Activated CD4-positive, alpha-beta T cell treated with anti-CD3 and anti-CD28 coated beads, Interleukin-2, amount 50 U/mL, for 4 hours (primary cell): ENCODE measurements at regions not wholly inside any gene's neighbourhood (a gene's known extent, or its start where the extent isn't known, plus 50 kb on each side); places are given as distances from the start of the nearest gene placed in this dataset.

Experiments
- DNase-seq, 2 experiments: peaks; one replicate each; pipeline ENCODE4 v3.0.0-alpha.2; 2020

GRCh38 chr13:80284290-80284689 is 56.6 kb downstream of the SPRY2 start:
- no peak for DNase-seq

GRCh38 chr13:80278706-80279105 is 62.2 kb downstream of the SPRY2 start:
- no peak for DNase-seq

GRCh38 chr13:80276371-80277289 is 64.3 kb downstream of the SPRY2 start:
- no peak for DNase-seq

- DNase-seq: no peak
Observed at GRCh38 chr13:80274643-80275042, 66.3 kb downstream of the SPRY2 start.

GRCh38 chr13:80273718-80274117 is 67.2 kb downstream of the SPRY2 start:
- DNase-seq: no peak

- DNase-seq: no peak
Observed at GRCh38 chr13:80265348-80265747, 75.6 kb downstream of the SPRY2 start.

GRCh38 chr13:80263745-80264513 is 77.0 kb downstream of the SPRY2 start:
- no peak for DNase-seq

- DNase-seq: no peak
Observed at GRCh38 chr13:80262051-80262695, 78.8 kb downstream of the SPRY2 start.

GRCh38 chr13:80259159-80259558 is 81.8 kb downstream of the SPRY2 start:
- DNase-seq: no peak

GRCh38 chr13:80256352-80256932 is 84.5 kb downstream of the SPRY2 start:
- DNase-seq: no peak

- no peak for DNase-seq
Observed at GRCh38 chr13:80255946-80256345, 85.0 kb downstream of the SPRY2 start.

GRCh38 chr13:80251403-80251802 is 89.5 kb downstream of the SPRY2 start:
- DNase-seq: no peak

- no peak for DNase-seq
Observed at GRCh38 chr13:80250213-80250810, 90.6 kb downstream of the SPRY2 start.

GRCh38 chr13:80249516-80250212 is 91.3 kb downstream of the SPRY2 start:
- no peak for DNase-seq

GRCh38 chr13:80245162-80245733 is 95.7 kb downstream of the SPRY2 start:
- DNase-seq: no peak

- DNase-seq: no peak
Observed at GRCh38 chr13:80244574-80244973, 96.4 kb downstream of the SPRY2 start.

- DNase-seq: no peak
Observed at GRCh38 chr13:80242728-80243427, 98.0 kb downstream of the SPRY2 start.

- no peak for DNase-seq
Observed at GRCh38 chr13:80239571-80240255, 101.2 kb downstream of the SPRY2 start.

GRCh38 chr13:80239116-80239515 is 101.8 kb downstream of the SPRY2 start:
- DNase-seq: no peak

- no peak for DNase-seq
Observed at GRCh38 chr13:80237646-80238045, 103.3 kb downstream of the SPRY2 start.

- no peak for DNase-seq
Observed at GRCh38 chr13:80235967-80236302, 105.0 kb downstream of the SPRY2 start.
